CD8-positive, alpha-beta memory T cell (primary cell): ENCODE measurements at regions not wholly inside any gene's neighbourhood (a gene's known extent, or its start where the extent isn't known, plus 50 kb on each side); places are given as distances from the start of the nearest gene placed in this dataset.

Experiments used
- CTCF ChIA-PET: fragments of 350-600 bp; sonication (Branson Sonifier 250); formaldehyde crosslinking; loops from one replicate; lab custom pipeline; 2021; ENCODE audit warnings: antibody characterized with exemption; lab: Charles Lee
- POLR2A ChIA-PET: fragments of 350-600 bp; sonication (Branson Sonifier 250); formaldehyde crosslinking; loops from one replicate; lab custom pipeline; 2021; ENCODE audit warnings: antibody characterized with exemption; lab: Charles Lee
- DNase-seq, 5 donors: peaks; one replicate each; pipeline versions ENCODE4 v3.0.0 to v3.0.0-alpha.2; 2020 to 2022; ENCODE audit warnings: mixed read lengths in 1 of 5
- H3K27ac ChIP-seq: one replicate; pipeline ENCODE4 v1.7.0; 2013; ENCODE audit warnings: low read depth, mild to moderate bottlenecking, low read length, moderate library complexity
- H3K27me3 ChIP-seq: 2 replicates; pipeline ENCODE4 v1.7.0; 2013; ENCODE audit warnings: low read length, mild to moderate bottlenecking; ENCODE audit not compliant: insufficient read depth, poor library complexity, severe bottlenecking
- H3K36me3 ChIP-seq: 2 replicates; pipeline ENCODE4 v1.7.0; 2013; ENCODE audit warnings: mild to moderate bottlenecking, low read length, moderate library complexity; ENCODE audit not compliant: insufficient read depth
- H3K4me1 ChIP-seq: 2 replicates; pipeline ENCODE4 v1.7.0; 2013; ENCODE audit warnings: mild to moderate bottlenecking, low read length, moderate library complexity; ENCODE audit not compliant: insufficient read depth
- H3K4me3 ChIP-seq: 2 replicates; pipeline ENCODE4 v1.7.0; 2013; ENCODE audit warnings: mild to moderate bottlenecking, low read length
- H3K9me3 ChIP-seq: 2 replicates; pipeline ENCODE4 v1.7.0; 2013; ENCODE audit warnings: mild to moderate bottlenecking, low read length
- H3K27ac Mint-ChIP-seq, 8 donors: one replicate each; pipeline ENCODE4 v1.8.0; 2020 to 2021; ENCODE audit warnings: mixed read lengths in 8 of 8, mild to moderate bottlenecking in 6 of 8, inconsistent platforms in 3 of 8, moderate library complexity in 3 of 8
- H3K27me3 Mint-ChIP-seq, 2 donors: one replicate each; pipeline ENCODE4 v1.8.0; 2020 to 2021; ENCODE audit warnings: mixed read lengths in 2 of 2, mild to moderate bottlenecking in 1 of 2, moderate library complexity in 1 of 2
- H3K36me3 Mint-ChIP-seq, 3 donors: one replicate each; pipeline ENCODE4 v1.8.0; 2020 to 2021; ENCODE audit warnings: mixed read lengths in 3 of 3, inconsistent platforms in 1 of 3, mild to moderate bottlenecking in 1 of 3
- H3K4me1 Mint-ChIP-seq, 3 donors: one replicate each; pipeline ENCODE4 v1.8.0; 2020 to 2021; ENCODE audit warnings: mixed read lengths in 3 of 3, inconsistent platforms in 1 of 3, mild to moderate bottlenecking in 1 of 3
- H3K4me3 Mint-ChIP-seq, 7 donors: one replicate each; pipeline ENCODE4 v1.8.0; 2020 to 2021; ENCODE audit warnings: mixed read lengths in 7 of 7, mild to moderate bottlenecking in 6 of 7, moderate library complexity in 4 of 7, inconsistent platforms in 2 of 7
- H3K9me3 Mint-ChIP-seq, 5 donors: one replicate each; pipeline ENCODE4 v1.8.0; 2020 to 2022; ENCODE audit warnings: mixed read lengths in 5 of 5, mild to moderate bottlenecking in 3 of 5, moderate library complexity in 2 of 5, inconsistent platforms in 1 of 5

- H3K4me3 ChIP-seq: no peak overlapping the region
- Mint-ChIP-seq H3K9me3 (peaks cover 0 to 14% (median 2%) of the 10 kb centered on the region in 5 donors), H3K4me1 (no peaks in the 10 kb centered on the region), H3K27ac (no peak overlapping the region), H3K27me3 (no peaks in the 10 kb centered on the region), H3K36me3 (no peaks in the 10 kb centered on the region), H3K4me3 (no peak overlapping the region)
- H3K9me3 ChIP-seq: no peaks in the 10 kb centered on the region
- H3K36me3 ChIP-seq: no peaks in the 10 kb centered on the region
- DNase-seq: no peak
- H3K27me3 ChIP-seq: no peaks in the 10 kb centered on the region
- CTCF ChIA-PET: no interaction called here
- no peak overlapping the region for H3K27ac ChIP-seq
- H3K4me1 ChIP-seq: no peaks in the 10 kb centered on the region
- POLR2A ChIA-PET: no interaction called here
These were observed 1907.8 kb upstream of the PCDH20 start for GRCh38 chr13:63323441-63323840.

GRCh38 chr13:63311587-63311986 lies 1895.9 kb upstream of the PCDH20 start:
- CTCF ChIA-PET: no interaction called here
- no peak for DNase-seq
- Mint-ChIP-seq H3K27me3 (no peaks in the 10 kb centered on the region), H3K4me1 (no peaks in the 10 kb centered on the region), H3K4me3 (no peak overlapping the region), H3K36me3 (no peaks in the 10 kb centered on the region), H3K27ac (no peak overlapping the region), H3K9me3 (peaks cover 6 to 28% (median 20%) of the 10 kb centered on the region in 5 donors)
- H3K27ac ChIP-seq: no peak overlapping the region
- POLR2A ChIA-PET: no interaction called here
- H3K4me1 ChIP-seq: no peaks in the 10 kb centered on the region
- H3K9me3 ChIP-seq: no peaks in the 10 kb centered on the region
- no peaks in the 10 kb centered on the region for H3K36me3 ChIP-seq
- H3K4me3 ChIP-seq: no peak overlapping the region
- H3K27me3 ChIP-seq: no peaks in the 10 kb centered on the region

- no peaks in the 10 kb centered on the region for H3K36me3 ChIP-seq
- no peaks in the 10 kb centered on the region for H3K27me3 ChIP-seq
- H3K4me1 Mint-ChIP-seq: no peaks in the 10 kb centered on the region
- H3K36me3 Mint-ChIP-seq: no peaks in the 10 kb centered on the region
- H3K27ac ChIP-seq: no peak overlapping the region
- no peak overlapping the region for H3K27ac Mint-ChIP-seq
- no peaks in the 10 kb centered on the region for H3K4me1 ChIP-seq
- POLR2A ChIA-PET: no interaction called here
- H3K9me3 ChIP-seq: no peaks in the 10 kb centered on the region
- CTCF ChIA-PET: no interaction called here
- no peak for DNase-seq
- peaks cover 14 to 36% (median 21%) of the 10 kb centered on the region in 5 donors for H3K9me3 Mint-ChIP-seq
- no peaks in the 10 kb centered on the region for H3K27me3 Mint-ChIP-seq
- H3K4me3 Mint-ChIP-seq: no peak overlapping the region
- no peak overlapping the region for H3K4me3 ChIP-seq
These were observed 1893.0 kb upstream of the PCDH20 start for GRCh38 chr13:63308549-63309165.

- no peaks in the 10 kb centered on the region for H3K4me1 ChIP-seq
- Mint-ChIP-seq H3K27ac (no peak overlapping the region), H3K27me3 (no peaks in the 10 kb centered on the region), H3K36me3 (no peaks in the 10 kb centered on the region), H3K4me3 (no peak overlapping the region), H3K9me3 (peaks cover 13 to 28% (median 16%) of the 10 kb centered on the region in 5 donors), H3K4me1 (no peaks in the 10 kb centered on the region)
- CTCF ChIA-PET: no interaction called here
- DNase-seq: no peak
- no peak overlapping the region for H3K4me3 ChIP-seq
- H3K9me3 ChIP-seq: no peaks in the 10 kb centered on the region
- H3K36me3 ChIP-seq: no peaks in the 10 kb centered on the region
- no peaks in the 10 kb centered on the region for H3K27me3 ChIP-seq
- POLR2A ChIA-PET: no interaction called here
- no peak overlapping the region for H3K27ac ChIP-seq
These were observed 1891.6 kb upstream of the PCDH20 start for GRCh38 chr13:63307228-63307627.

- H3K27me3 ChIP-seq: no peaks in the 10 kb centered on the region
- H3K9me3 ChIP-seq: no peaks in the 10 kb centered on the region
- no peak overlapping the region for H3K27ac ChIP-seq
- H3K27ac Mint-ChIP-seq: no peak overlapping the region
- H3K27me3 Mint-ChIP-seq: no peaks in the 10 kb centered on the region
- ChIA-PET POLR2A (interaction anchor here (0.6 kb wide), 1 partner anchor 627 kb away, joined by 3 read pairs; no protein-coding TSS in a partner anchor), CTCF (no interaction called here)
- peaks cover 13 to 28% (median 19%) of the 10 kb centered on the region in 5 donors for H3K9me3 Mint-ChIP-seq
- no peak overlapping the region for H3K4me3 Mint-ChIP-seq
- no peaks in the 10 kb centered on the region for H3K36me3 ChIP-seq
- H3K4me1 Mint-ChIP-seq: no peaks in the 10 kb centered on the region
- no peaks in the 10 kb centered on the region for H3K4me1 ChIP-seq
- no peaks in the 10 kb centered on the region for H3K36me3 Mint-ChIP-seq
- no peak for DNase-seq
- no peak overlapping the region for H3K4me3 ChIP-seq
These were observed 1890.0 kb upstream of the PCDH20 start for GRCh38 chr13:63305641-63306133.

GRCh38 chr13:63304497-63304896 lies 1888.8 kb upstream of the PCDH20 start:
- H3K9me3 ChIP-seq: no peaks in the 10 kb centered on the region
- Mint-ChIP-seq H3K36me3 (no peaks in the 10 kb centered on the region), H3K27ac (no peak overlapping the region), H3K27me3 (no peaks in the 10 kb centered on the region), H3K4me1 (no peaks in the 10 kb centered on the region), H3K9me3 (peaks cover 12 to 28% (median 19%) of the 10 kb centered on the region in 5 donors), H3K4me3 (no peak overlapping the region)
- DNase-seq: no peak
- no peaks in the 10 kb centered on the region for H3K27me3 ChIP-seq
- H3K4me1 ChIP-seq: no peaks in the 10 kb centered on the region
- CTCF ChIA-PET: no interaction called here
- POLR2A ChIA-PET: no interaction called here
- H3K27ac ChIP-seq: no peak overlapping the region
- no peak overlapping the region for H3K4me3 ChIP-seq
- H3K36me3 ChIP-seq: no peaks in the 10 kb centered on the region

- no peaks in the 10 kb centered on the region for H3K9me3 ChIP-seq
- no peak for DNase-seq
- no peaks in the 10 kb centered on the region for H3K27me3 Mint-ChIP-seq
- CTCF ChIA-PET: no interaction called here
- H3K27me3 ChIP-seq: no peaks in the 10 kb centered on the region
- H3K36me3 ChIP-seq: no peaks in the 10 kb centered on the region
- H3K4me1 Mint-ChIP-seq: no peaks in the 10 kb centered on the region
- H3K4me1 ChIP-seq: no peaks in the 10 kb centered on the region
- H3K9me3 Mint-ChIP-seq: peaks cover 0 to 17% (median 10%) of the 10 kb centered on the region in 5 donors
- H3K4me3 ChIP-seq: no peak overlapping the region
- no peak overlapping the region for H3K27ac Mint-ChIP-seq
- POLR2A ChIA-PET: no interaction called here
- H3K27ac ChIP-seq: no peak overlapping the region
- no peaks in the 10 kb centered on the region for H3K36me3 Mint-ChIP-seq
- no peak overlapping the region for H3K4me3 Mint-ChIP-seq
These were observed 1884.3 kb upstream of the PCDH20 start for GRCh38 chr13:63299866-63300394.

- Mint-ChIP-seq H3K27me3 (no peaks in the 10 kb centered on the region), H3K4me1 (no peaks in the 10 kb centered on the region), H3K36me3 (no peaks in the 10 kb centered on the region), H3K9me3 (peaks cover 0 to 17% (median 2%) of the 10 kb centered on the region in 5 donors), H3K4me3 (no peak overlapping the region), H3K27ac (no peak overlapping the region)
- Histone ChIP-seq H3K27ac (no peak overlapping the region), H3K4me1 (no peaks in the 10 kb centered on the region), H3K27me3 (no peaks in the 10 kb centered on the region), H3K4me3 (no peak overlapping the region), H3K9me3 (no peaks in the 10 kb centered on the region), H3K36me3 (no peaks in the 10 kb centered on the region)
- DNase-seq: no peak
- POLR2A ChIA-PET: no interaction called here
- CTCF ChIA-PET: no interaction called here
These were observed 1881.5 kb upstream of the PCDH20 start for GRCh38 chr13:63297163-63297562.
